ENCODE measurements at regions not wholly inside any gene's neighbourhood (a gene's known extent, or its start where the extent isn't known, plus 50 kb on each side); places are given as distances from the start of the nearest gene placed in this dataset.

- TF ChIP-seq HES2 (IDR thresholded peaks at IDR 0.05) (no peak), JUNB (IDR thresholded peaks at IDR 0.05) (peak; percentile 30; the same call in 1 of the 2 replicates), ELK1 (IDR thresholded peaks at IDR 0.05; ENCODE audit: low read depth, low read length) (no peak), RARB (CRISPR knock-in tag; IDR thresholded peaks at IDR 0.05) (no peak)
- ATAC-seq (no peak), FAIRE-seq (no peak), DNase-seq (ENCODE audit: low read depth in 1 of 2, low spot score in 1 of 2) (peak in 1 of 2 experiments; percentile 15)
- Histone ChIP-seq H3K4me3 (no peak overlapping the region), H3K9me3 (no peaks in the 10 kb centered on the region), H3K4me1 (no peaks in the 10 kb centered on the region), H3K27ac (peak overlapping the region; percentile 42 to 63; a peak in 3 of 6 replicates), H3K4me2 (peak overlapping the region; percentile 23; the same call in 1 of the 3 replicates)
- WGBS (ENCODE audit: missing lambda C conversion rate), result 19% methylated on average over 2 of the region's 2 CpGs
- POLR2A ChIA-PET, result no interaction called here
- CTCF ChIA-PET, result no interaction called here
These were observed 406.7 kb upstream of the ACTRT1 start for GRCh38 chrX:128458888-128459287.

GRCh38 chrX:128457674-128458073 is 405.5 kb upstream of the ACTRT1 start:
- Histone ChIP-seq H3K4me2 (no peak overlapping the region), H3K27ac (no peak overlapping the region), H3K9me3 (no peaks in the 10 kb centered on the region), H3K4me1 (no peaks in the 10 kb centered on the region), H3K4me3 (no peak overlapping the region)
- ChIA-PET POLR2A (no interaction called here), CTCF (no interaction called here)
- ATAC-seq, result no peak
- FAIRE-seq, result no peak
- 45% methylated on average over 2 of the region's 2 CpGs for WGBS (ENCODE audit: missing lambda C conversion rate)
- no peak for DNase-seq (ENCODE audit: low read depth in 1 of 2, low spot score in 1 of 2)
- TF ChIP-seq ELK1 (IDR thresholded peaks at IDR 0.05; ENCODE audit: low read depth, low read length), result no peak
- no peak for TF ChIP-seq HOXA7 (CRISPR knock-in tag; IDR thresholded peaks at IDR 0.05)
- TF ChIP-seq MYC (IDR thresholded peaks at IDR 0.05; ENCODE audit: borderline replicate concordance, low read length), result no peak
- no peak for TF ChIP-seq ZFP36 (IDR thresholded peaks at IDR 0.05; ENCODE audit: borderline replicate concordance, partially characterized antibody)
- TF ChIP-seq MAX (IDR thresholded peaks at IDR 0.05), result no peak
- TF ChIP-seq BHLHE40 (IDR thresholded peaks at IDR 0.05; ENCODE audit: low read depth, low read length), result no peak
- no peak for TF ChIP-seq HOXB13 (CRISPR knock-in tag; IDR thresholded peaks at IDR 0.05; ENCODE audit: low read depth)
- TF ChIP-seq EHF (CRISPR knock-in tag; IDR thresholded peaks at IDR 0.05), result no peak

- ATAC-seq, result no peak
- H3K9me3 ChIP-seq, result no peaks in the 10 kb centered on the region
- ChIA-PET CTCF (no interaction called here), POLR2A (no interaction called here)
- FAIRE-seq, result no peak
- no peak overlapping the region for H3K27ac ChIP-seq
- 19% methylated on average over 4 of the region's 4 CpGs for WGBS (ENCODE audit: missing lambda C conversion rate)
- no peaks in the 10 kb centered on the region for H3K4me1 ChIP-seq
- DNase-seq (ENCODE audit: low read depth in 1 of 2, low spot score in 1 of 2), result no peak
- TF ChIP-seq CBX2 (IDR thresholded peaks at IDR 0.05; ENCODE audit: borderline replicate concordance, low read depth) (no peak), RFX5 (IDR thresholded peaks at IDR 0.05) (no peak), HEYL (CRISPR knock-in tag; IDR thresholded peaks at IDR 0.05) (no peak), NPAS2 (CRISPR knock-in tag; IDR thresholded peaks at IDR 0.05; ENCODE audit: borderline replicate concordance) (no peak), POLR2A (IDR thresholded peaks at IDR 0.05; ENCODE audit: low read length) (no peak)
- H3K4me3 ChIP-seq, result no peak overlapping the region
- H3K4me2 ChIP-seq, result no peak overlapping the region
These were observed 387.0 kb upstream of the ACTRT1 start for GRCh38 chrX:128439159-128439558.

GRCh38 chrX:128438082-128438481 is 385.9 kb upstream of the ACTRT1 start:
- Histone ChIP-seq H3K9me3 (no peaks in the 10 kb centered on the region), H3K27ac (no peak overlapping the region), H3K4me1 (no peaks in the 10 kb centered on the region), H3K4me2 (no peak overlapping the region), H3K4me3 (no peak overlapping the region)
- ATAC-seq (no peak), DNase-seq (ENCODE audit: low read depth in 1 of 2, low spot score in 1 of 2) (no peak), FAIRE-seq (no peak)
- ChIA-PET CTCF (no interaction called here), POLR2A (no interaction called here)
- TF ChIP-seq MAFK (IDR thresholded peaks at IDR 0.05; ENCODE audit: partially characterized antibody), result peak; percentile 44
- no peak for TF ChIP-seq EHF (CRISPR knock-in tag; IDR thresholded peaks at IDR 0.05)
- 33% methylated on average over 4 of the region's 4 CpGs for WGBS (ENCODE audit: missing lambda C conversion rate)

All from A549 (cell line).